PC-9 (cell line): ENCODE measurements at regions not wholly inside any gene's neighbourhood (a gene's known extent, or its start where the extent isn't known, plus 50 kb on each side); places are given as distances from the start of the nearest gene placed in this dataset.

Experiments
- BruUV-seq: library from RNA; stranded (reverse); fragments of 400-500 nt; replicated peaks from 2 replicates; lab custom pipeline; 2021; lab: Mats Ljungman, UMichigan
- CTCF ChIA-PET: fragments of 300-600 bp; sonication (Branson Sonifier 250); formaldehyde crosslinking; loops from one replicate; lab custom pipeline; 2022; ENCODE audit warnings: antibody characterized with exemption; lab: Charles Lee
- POLR2A ChIA-PET: fragments of 300-600 bp; sonication (Branson Sonifier 250); formaldehyde crosslinking; loops from one replicate; lab custom pipeline; 2022; ENCODE audit warnings: antibody characterized with exemption; ENCODE audit not compliant: unreplicated experiment; lab: Charles Lee
- DNase-seq, 2 experiments: peaks; one replicate each; pipeline versions ENCODE4 v3.0.0 to v3.0.0-alpha.2; 2015 to 2022; ENCODE audit warnings: mixed read lengths in 1 of 2
- H2AFZ ChIP-seq: fragments of 200-600 bp; sonication (generic); 2 replicates; pipeline ENCODE4 v1.8.1; 2017; ENCODE audit warnings: antibody characterized with exemption
- H3F3A ChIP-seq: fragments of 200-600 bp; sonication (generic); 2 replicates; pipeline ENCODE4 v1.8.1; 2017; ENCODE audit warnings: antibody characterized with exemption, mild to moderate bottlenecking, low read depth; ENCODE audit not compliant: insufficient read depth
- H3K27ac ChIP-seq: fragments of 200-600 bp; sonication (generic); 2 replicates; pipeline ENCODE4 v1.6.1; 2016; ENCODE audit warnings: mixed run types
- H3K27me3 ChIP-seq: fragments of 200-600 bp; sonication (generic); 2 replicates; pipeline ENCODE4 v1.6.1; 2016; ENCODE audit warnings: low read depth, mixed run types; ENCODE audit not compliant: insufficient read depth
- H3K36me3 ChIP-seq: fragments of 200-600 bp; sonication (generic); 2 replicates; pipeline ENCODE4 v1.6.1; 2016; ENCODE audit warnings: low read depth, mixed run types
- H3K4me1 ChIP-seq: fragments of 200-600 bp; sonication (generic); replicated peaks from 2 replicates; pipeline ENCODE4 v1.6.1; 2016; ENCODE audit warnings: mixed run types; ENCODE audit not compliant: insufficient read depth
- H3K4me2 ChIP-seq: fragments of 200-600 bp; sonication (generic); 2 replicates; pipeline ENCODE4 v1.6.1; 2017; ENCODE audit warnings: mixed run types
- H3K4me3 ChIP-seq: fragments of 200-600 bp; sonication (generic); 2 replicates; pipeline ENCODE4 v1.6.1; 2016; ENCODE audit warnings: mixed run types
- H3K79me2 ChIP-seq: fragments of 200-600 bp; sonication (generic); 2 replicates; pipeline ENCODE4 v1.6.1; 2017; ENCODE audit warnings: low read depth, mixed run types
- H3K9me2 ChIP-seq: fragments of 200-600 bp; sonication (generic); 2 replicates; pipeline ENCODE4 v1.8.1; 2017; ENCODE audit warnings: mild to moderate bottlenecking; ENCODE audit not compliant: insufficient read depth
- H3K9me3 ChIP-seq: fragments of 200-600 bp; sonication (generic); 2 replicates; pipeline ENCODE4 v1.8.1; 2016; ENCODE audit warnings: low read depth; ENCODE audit not compliant: insufficient read depth
- H4K20me1 ChIP-seq: fragments of 200-600 bp; sonication (generic); 2 replicates; pipeline ENCODE4 v1.8.1; 2017; ENCODE audit not compliant: insufficient read depth
- CTCF ChIP-seq: fragments of 200-600 bp; sonication (generic); conservative IDR thresholded peaks from 2 replicates; pipeline ENCODE4 v1.6.1; 2017; ENCODE audit warnings: mixed run types, antibody characterized with exemption, mild to moderate bottlenecking, moderate library complexity
- EZH2 ChIP-seq: fragments of 200-600 bp; sonication (generic); IDR thresholded peaks from 2 replicates; pipeline ENCODE4 v1.8.0; 2017; ENCODE audit warnings: antibody characterized with exemption, low read depth
- intact Hi-C: fragments of 100-400 bp; cut with micrococcal nuclease; formaldehyde crosslinking; loops from one replicate; pipeline ENCODE4 v1.10.0; 2022; ENCODE audit not compliant: unreplicated experiment

- H2AFZ ChIP-seq, result no peak overlapping the region
- H4K20me1 ChIP-seq, result no peaks in the 10 kb centered on the region
- H3K27ac ChIP-seq, result no peak overlapping the region
- no peaks in the 10 kb centered on the region for H3K4me1 ChIP-seq
- TF ChIP-seq CTCF (no peak), EZH2 (no peak)
- H3K27me3 ChIP-seq, result no peaks in the 10 kb centered on the region
- ChIA-PET POLR2A (no interaction called here), CTCF (no interaction called here)
- intact Hi-C loops, result loop anchor here (2.0 kb wide), 1 partner anchor 46 kb away; no protein-coding TSS in a partner anchor
- H3K9me2 ChIP-seq, result no peaks in the 10 kb centered on the region
- H3F3A ChIP-seq, result no peaks in the 10 kb centered on the region
- no peaks in the 10 kb centered on the region for H3K36me3 ChIP-seq
- DNase-seq, result no peak
- no peaks in the 10 kb centered on the region for H3K9me3 ChIP-seq
- H3K79me2 ChIP-seq, result no peaks in the 10 kb centered on the region
- no peak overlapping the region for H3K4me2 ChIP-seq
- no TSS peak for BruUV-seq
- no peak overlapping the region for H3K4me3 ChIP-seq
Observed at GRCh38 chrX:78378476-78379115, 51.2 kb upstream of the CYSLTR1 start.
